K562 (cell line): ENCODE measurements at regions not wholly inside any gene's neighbourhood (a gene's known extent, or its start where the extent isn't known, plus 50 kb on each side); places are given as distances from the start of the nearest gene placed in this dataset.

Source experiments
- BACH1 ChIP-seq: fragments of 200-800 bp; sonication (Bioruptor generic); IDR thresholded peaks from 2 replicates; pipeline ENCODE4 v1.6.1; 2016; ENCODE audit warnings: missing genetic modification characterization, missing compliant biosample characterization
- MAFK ChIP-seq: IDR thresholded peaks from 2 replicates; pipeline ENCODE4 v1.6.1; 2011; ENCODE audit warnings: low read length, improper control_type of control experiment
- MYNN ChIP-seq, 2 experiments: sonication (generic); formaldehyde crosslinking in 1 of 2; IDR thresholded peaks; 2 replicates each; pipeline versions ENCODE4 v1.5.0 to v1.6.1; 2016 to 2020; ENCODE audit warnings: antibody characterized with exemption in 1 of 2, missing genetic modification reagents in 1 of 2
- RBBP5 ChIP-seq: fragments of 200-600 bp; sonication (generic); IDR thresholded peaks from 2 replicates; pipeline ENCODE4 v1.6.1; 2012; ENCODE audit warnings: borderline replicate concordance, mild to moderate bottlenecking, low read length, control low read depth, inconsistent platforms; ENCODE audit not compliant: insufficient read depth, poor library complexity, severe bottlenecking
- TEAD4 ChIP-seq, 2 experiments: sonication (generic) in 1 of 2; formaldehyde crosslinking in 1 of 2; IDR thresholded peaks; 2 replicates each; pipeline versions ENCODE4 v1.6.1 to v1.8.0; 2012 to 2022; ENCODE audit warnings: borderline replicate concordance in 1 of 2, inconsistent platforms in 1 of 2, low read length in 1 of 2, mild to moderate bottlenecking in 1 of 2, missing genetic modification reagents in 1 of 2
- TF ChIP-seq, protein P1 (sequence below): sonication (generic); formaldehyde crosslinking; IDR thresholded peaks from 2 replicates; pipeline ENCODE4 v1.8.0; 2022; ENCODE audit warnings: missing genetic modification reagents, mild to moderate bottlenecking, borderline replicate concordance
- TF ChIP-seq, protein P2 (sequence below): sonication (generic); formaldehyde crosslinking; IDR thresholded peaks from 2 replicates; pipeline ENCODE4 v1.5.0; 2020; ENCODE audit warnings: missing genetic modification reagents
- TF ChIP-seq, protein P3 (sequence below): IDR thresholded peaks from 3 replicates; pipeline ENCODE4 v1.6.1; 2011; ENCODE audit warnings: borderline replicate concordance, mild to moderate bottlenecking; ENCODE audit not compliant: insufficient read length, insufficient read depth
- TF ChIP-seq, protein P4 (sequence below): fragments of 250-450 bp; sonication (Bioruptor Pico); IDR thresholded peaks from 2 replicates; pipeline ENCODE4 v1.8.0; 2021; ENCODE audit warnings: mild to moderate bottlenecking, moderate library complexity
- TF ChIP-seq, protein P5 (sequence below), 3 experiments: IDR thresholded peaks in 2 of 3; conservative IDR thresholded peaks in 1 of 3; 2 replicates each; pipeline ENCODE4 v1.5.1; 2011 to 2012; ENCODE audit warnings: low read length in 3 of 3, mild to moderate bottlenecking in 3 of 3, control low read depth in 2 of 3, improper control_type of control experiment in 1 of 3, inconsistent platforms in 1 of 3, low read depth in 1 of 3, mixed read lengths in 1 of 3, moderate library complexity in 1 of 3; ENCODE audit not compliant: insufficient read depth in 2 of 3
- TF ChIP-seq, protein P6 (sequence below): fragments of 250-450 bp; sonication (Bioruptor Pico); IDR thresholded peaks from 2 replicates; pipeline ENCODE4 v1.8.0; 2022; ENCODE audit warnings: moderate library complexity, mild to moderate bottlenecking, inconsistent platforms

DNA sequence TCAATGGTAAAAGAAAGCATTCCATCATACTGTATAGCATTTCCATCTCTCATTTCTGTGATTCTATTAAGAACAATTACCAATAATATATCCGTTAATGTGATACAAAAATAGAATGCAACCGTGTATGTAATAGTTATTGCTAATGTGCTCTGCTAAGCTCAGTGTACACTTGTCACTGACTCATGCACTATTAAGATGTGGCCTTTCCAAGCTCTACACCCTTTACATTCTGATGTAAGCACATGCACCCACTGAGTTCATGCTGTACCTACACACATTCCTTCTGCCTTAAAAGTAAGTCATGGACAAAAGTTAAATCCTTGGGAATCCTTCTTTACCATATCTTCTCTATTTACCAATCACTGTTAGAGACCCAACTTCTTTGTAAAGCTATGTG is 319.1 kb downstream of the ZSWIM6 start:
- TF ChIP-seq, protein P1, sequence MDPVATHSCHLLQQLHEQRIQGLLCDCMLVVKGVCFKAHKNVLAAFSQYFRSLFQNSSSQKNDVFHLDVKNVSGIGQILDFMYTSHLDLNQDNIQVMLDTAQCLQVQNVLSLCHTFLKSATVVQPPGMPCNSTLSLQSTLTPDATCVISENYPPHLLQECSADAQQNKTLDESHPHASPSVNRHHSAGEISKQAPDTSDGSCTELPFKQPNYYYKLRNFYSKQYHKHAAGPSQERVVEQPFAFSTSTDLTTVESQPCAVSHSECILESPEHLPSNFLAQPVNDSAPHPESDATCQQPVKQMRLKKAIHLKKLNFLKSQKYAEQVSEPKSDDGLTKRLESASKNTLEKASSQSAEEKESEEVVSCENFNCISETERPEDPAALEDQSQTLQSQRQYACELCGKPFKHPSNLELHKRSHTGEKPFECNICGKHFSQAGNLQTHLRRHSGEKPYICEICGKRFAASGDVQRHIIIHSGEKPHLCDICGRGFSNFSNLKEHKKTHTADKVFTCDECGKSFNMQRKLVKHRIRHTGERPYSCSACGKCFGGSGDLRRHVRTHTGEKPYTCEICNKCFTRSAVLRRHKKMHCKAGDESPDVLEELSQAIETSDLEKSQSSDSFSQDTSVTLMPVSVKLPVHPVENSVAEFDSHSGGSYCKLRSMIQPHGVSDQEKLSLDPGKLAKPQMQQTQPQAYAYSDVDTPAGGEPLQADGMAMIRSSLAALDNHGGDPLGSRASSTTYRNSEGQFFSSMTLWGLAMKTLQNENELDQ (CRISPR knock-in tag): no peak
- TF ChIP-seq, protein P2, sequence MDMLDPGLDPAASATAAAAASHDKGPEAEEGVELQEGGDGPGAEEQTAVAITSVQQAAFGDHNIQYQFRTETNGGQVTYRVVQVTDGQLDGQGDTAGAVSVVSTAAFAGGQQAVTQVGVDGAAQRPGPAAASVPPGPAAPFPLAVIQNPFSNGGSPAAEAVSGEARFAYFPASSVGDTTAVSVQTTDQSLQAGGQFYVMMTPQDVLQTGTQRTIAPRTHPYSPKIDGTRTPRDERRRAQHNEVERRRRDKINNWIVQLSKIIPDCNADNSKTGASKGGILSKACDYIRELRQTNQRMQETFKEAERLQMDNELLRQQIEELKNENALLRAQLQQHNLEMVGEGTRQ (CRISPR knock-in tag): no peak
- TF ChIP-seq, protein P3, sequence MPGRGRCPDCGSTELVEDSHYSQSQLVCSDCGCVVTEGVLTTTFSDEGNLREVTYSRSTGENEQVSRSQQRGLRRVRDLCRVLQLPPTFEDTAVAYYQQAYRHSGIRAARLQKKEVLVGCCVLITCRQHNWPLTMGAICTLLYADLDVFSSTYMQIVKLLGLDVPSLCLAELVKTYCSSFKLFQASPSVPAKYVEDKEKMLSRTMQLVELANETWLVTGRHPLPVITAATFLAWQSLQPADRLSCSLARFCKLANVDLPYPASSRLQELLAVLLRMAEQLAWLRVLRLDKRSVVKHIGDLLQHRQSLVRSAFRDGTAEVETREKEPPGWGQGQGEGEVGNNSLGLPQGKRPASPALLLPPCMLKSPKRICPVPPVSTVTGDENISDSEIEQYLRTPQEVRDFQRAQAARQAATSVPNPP: no peak
- TF ChIP-seq MYNN (IDR thresholded peaks at IDR 0.05) (no peak), MYNN (CRISPR knock-in tag; IDR thresholded peaks at IDR 0.05) (no peak), RBBP5 (no peak), TEAD4 (IDR thresholded peaks at IDR 0.05; ENCODE audit: low read length) (no peak), TEAD4 (CRISPR knock-in tag; IDR thresholded peaks at IDR 0.05; ENCODE audit: borderline replicate concordance) (no peak), MAFK (no peak), BACH1 (tag) (no peak)
- TF ChIP-seq, protein P4, sequence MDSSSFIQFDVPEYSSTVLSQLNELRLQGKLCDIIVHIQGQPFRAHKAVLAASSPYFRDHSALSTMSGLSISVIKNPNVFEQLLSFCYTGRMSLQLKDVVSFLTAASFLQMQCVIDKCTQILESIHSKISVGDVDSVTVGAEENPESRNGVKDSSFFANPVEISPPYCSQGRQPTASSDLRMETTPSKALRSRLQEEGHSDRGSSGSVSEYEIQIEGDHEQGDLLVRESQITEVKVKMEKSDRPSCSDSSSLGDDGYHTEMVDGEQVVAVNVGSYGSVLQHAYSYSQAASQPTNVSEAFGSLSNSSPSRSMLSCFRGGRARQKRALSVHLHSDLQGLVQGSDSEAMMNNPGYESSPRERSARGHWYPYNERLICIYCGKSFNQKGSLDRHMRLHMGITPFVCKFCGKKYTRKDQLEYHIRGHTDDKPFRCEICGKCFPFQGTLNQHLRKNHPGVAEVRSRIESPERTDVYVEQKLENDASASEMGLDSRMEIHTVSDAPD: no peak
- TF ChIP-seq, protein P5, sequence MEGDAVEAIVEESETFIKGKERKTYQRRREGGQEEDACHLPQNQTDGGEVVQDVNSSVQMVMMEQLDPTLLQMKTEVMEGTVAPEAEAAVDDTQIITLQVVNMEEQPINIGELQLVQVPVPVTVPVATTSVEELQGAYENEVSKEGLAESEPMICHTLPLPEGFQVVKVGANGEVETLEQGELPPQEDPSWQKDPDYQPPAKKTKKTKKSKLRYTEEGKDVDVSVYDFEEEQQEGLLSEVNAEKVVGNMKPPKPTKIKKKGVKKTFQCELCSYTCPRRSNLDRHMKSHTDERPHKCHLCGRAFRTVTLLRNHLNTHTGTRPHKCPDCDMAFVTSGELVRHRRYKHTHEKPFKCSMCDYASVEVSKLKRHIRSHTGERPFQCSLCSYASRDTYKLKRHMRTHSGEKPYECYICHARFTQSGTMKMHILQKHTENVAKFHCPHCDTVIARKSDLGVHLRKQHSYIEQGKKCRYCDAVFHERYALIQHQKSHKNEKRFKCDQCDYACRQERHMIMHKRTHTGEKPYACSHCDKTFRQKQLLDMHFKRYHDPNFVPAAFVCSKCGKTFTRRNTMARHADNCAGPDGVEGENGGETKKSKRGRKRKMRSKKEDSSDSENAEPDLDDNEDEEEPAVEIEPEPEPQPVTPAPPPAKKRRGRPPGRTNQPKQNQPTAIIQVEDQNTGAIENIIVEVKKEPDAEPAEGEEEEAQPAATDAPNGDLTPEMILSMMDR (IDR thresholded peaks at IDR 0.05 in 2 of 3, conservative IDR thresholded peaks at IDR 0.05 in 1 of 3; ENCODE audit: insufficient read depth in 2 of 3, low read depth in 1 of 3, low read length in 3 of 3): no peak
- TF ChIP-seq, protein P6, sequence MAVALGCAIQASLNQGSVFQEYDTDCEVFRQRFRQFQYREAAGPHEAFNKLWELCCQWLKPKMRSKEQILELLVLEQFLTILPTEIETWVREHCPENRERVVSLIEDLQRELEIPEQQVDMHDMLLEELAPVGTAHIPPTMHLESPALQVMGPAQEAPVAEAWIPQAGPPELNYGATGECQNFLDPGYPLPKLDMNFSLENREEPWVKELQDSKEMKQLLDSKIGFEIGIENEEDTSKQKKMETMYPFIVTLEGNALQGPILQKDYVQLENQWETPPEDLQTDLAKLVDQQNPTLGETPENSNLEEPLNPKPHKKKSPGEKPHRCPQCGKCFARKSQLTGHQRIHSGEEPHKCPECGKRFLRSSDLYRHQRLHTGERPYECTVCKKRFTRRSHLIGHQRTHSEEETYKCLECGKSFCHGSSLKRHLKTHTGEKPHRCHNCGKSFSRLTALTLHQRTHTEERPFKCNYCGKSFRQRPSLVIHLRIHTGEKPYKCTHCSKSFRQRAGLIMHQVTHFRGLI (CRISPR knock-in tag): no peak
